ENCODE measurements at regions not wholly inside any gene's neighbourhood (a gene's known extent, or its start where the extent isn't known, plus 50 kb on each side); places are given as distances from the start of the nearest gene placed in this dataset.
A peak's percentile ranks its signal among the peaks of the same experiment; 100 is the strongest.

GRCh38 chr2:240236217-240237111 is 96.0 kb upstream of the OTOS start:
- DNase-seq (ENCODE audit: low read depth) = no peak

GRCh38 chr2:240237609-240238174 is 97.2 kb upstream of the OTOS start:
- no peaks in the 10 kb centered on the region for H4K20me1 ChIP-seq (ENCODE audit: insufficient read depth, low read length)
- H3K9me3 Mint-ChIP-seq (ENCODE audit: unreplicated experiment) = no peaks in the 10 kb centered on the region
- H3K27me3 Mint-ChIP-seq (ENCODE audit: low read depth, unreplicated experiment) = peaks cover 5% of the 10 kb centered on the region

More at GRCh38 chr2:240236217-240237111, 96.0 kb upstream of the OTOS start:
- Histone ChIP-seq H3K4me2 (ENCODE audit: low read length) (no peak overlapping the region), H3K4me3 (ENCODE audit: insufficient read depth, low read depth, low read length) (no peak overlapping the region), H3K9ac (ENCODE audit: low read length) (no peak overlapping the region), H2AFZ (ENCODE audit: low read depth, low read length) (no peak overlapping the region), H3K36me3 (ENCODE audit: insufficient read depth, low read length) (no peaks in the 10 kb centered on the region), H3K27me3 (ENCODE audit: insufficient read depth, low read length) (no peaks in the 10 kb centered on the region), H4K20me1 (ENCODE audit: insufficient read depth, low read length) (no peaks in the 10 kb centered on the region), H3K9me3 (ENCODE audit: insufficient read depth, low read depth, low read length) (no peaks in the 10 kb centered on the region), H3K79me2 (ENCODE audit: insufficient read depth, low read length) (no peaks in the 10 kb centered on the region), H3K27ac (ENCODE audit: low read depth, low read length) (no peak overlapping the region), H3K4me1 (ENCODE audit: insufficient read depth, low read length) (peaks cover 9% of the 10 kb centered on the region)
- Mint-ChIP-seq H3K36me3 (ENCODE audit: low read depth, unreplicated experiment) (no peaks in the 10 kb centered on the region), H3K27me3 (ENCODE audit: low read depth, unreplicated experiment) (peaks cover 5% of the 10 kb centered on the region), H3K27ac (ENCODE audit: unreplicated experiment) (peak overlapping the region; percentile 53), H3K4me3 (ENCODE audit: unreplicated experiment) (no peak overlapping the region), H3K9me3 (ENCODE audit: unreplicated experiment) (no peaks in the 10 kb centered on the region), H3K4me1 (ENCODE audit: low read depth, unreplicated experiment) (peaks cover 15% of the 10 kb centered on the region)
- FAIRE-seq = no peak
- no peak for TF ChIP-seq EZH2 (IDR thresholded peaks at IDR 0.05; ENCODE audit: insufficient read depth, low read length)
- TF ChIP-seq CTCF (IDR thresholded peaks at IDR 0.05; ENCODE audit: insufficient read depth, low read depth, low read length) = no peak

More at GRCh38 chr2:240237609-240238174, 97.2 kb upstream of the OTOS start:
- H3K36me3 ChIP-seq (ENCODE audit: insufficient read depth, low read length) = no peaks in the 10 kb centered on the region
- peak overlapping the region; percentile 42 for H3K27ac ChIP-seq (ENCODE audit: low read depth, low read length)
- H3K4me3 ChIP-seq (ENCODE audit: insufficient read depth, low read depth, low read length) = peak overlapping the region; percentile 3
- H3K79me2 ChIP-seq (ENCODE audit: insufficient read depth, low read length) = no peaks in the 10 kb centered on the region
- TF ChIP-seq CTCF (IDR thresholded peaks at IDR 0.05; ENCODE audit: insufficient read depth, low read depth, low read length) (no peak), EZH2 (IDR thresholded peaks at IDR 0.05; ENCODE audit: insufficient read depth, low read length) (no peak)
- H3K27me3 ChIP-seq (ENCODE audit: insufficient read depth, low read length) = no peaks in the 10 kb centered on the region
- no peak overlapping the region for H2AFZ ChIP-seq (ENCODE audit: low read depth, low read length)
- no peaks in the 10 kb centered on the region for H3K9me3 ChIP-seq (ENCODE audit: insufficient read depth, low read depth, low read length)
- H3K36me3 Mint-ChIP-seq (ENCODE audit: low read depth, unreplicated experiment) = no peaks in the 10 kb centered on the region
- DNase-seq (ENCODE audit: low read depth) (peak; percentile 79), FAIRE-seq (no peak)
- peaks cover 15% of the 10 kb centered on the region for H3K4me1 Mint-ChIP-seq (ENCODE audit: low read depth, unreplicated experiment)
- peaks cover 9% of the 10 kb centered on the region for H3K4me1 ChIP-seq (ENCODE audit: insufficient read depth, low read length)
- no peak overlapping the region for H3K9ac ChIP-seq (ENCODE audit: low read length)
- H3K4me3 Mint-ChIP-seq (ENCODE audit: unreplicated experiment) = no peak overlapping the region
- no peak overlapping the region for H3K27ac Mint-ChIP-seq (ENCODE audit: unreplicated experiment)
- peak overlapping the region; percentile 68 for H3K4me2 ChIP-seq (ENCODE audit: low read length)

Measured in astrocyte (in vitro differentiated cells and primary cell).